AG09319 (cell line): ENCODE measurements at regions not wholly inside any gene's neighbourhood (a gene's known extent, or its start where the extent isn't known, plus 50 kb on each side); places are given as distances from the start of the nearest gene placed in this dataset.
A peak's percentile ranks its signal among the peaks of the same experiment; 100 is the strongest.

ENCODE experiments used
- DNase-seq: peaks from one replicate; pipeline ENCODE4 v3.0.0-alpha.2; 2010; ENCODE audit warnings: low read depth; ENCODE audit errors: extremely low read depth
- TF ChIP-seq, protein P1 (sequence below): IDR thresholded peaks from 2 replicates; pipeline ENCODE4 v1.5.1; 2011; ENCODE audit warnings: low read depth, mild to moderate bottlenecking, inconsistent platforms, low read length, moderate library complexity

DNA sequence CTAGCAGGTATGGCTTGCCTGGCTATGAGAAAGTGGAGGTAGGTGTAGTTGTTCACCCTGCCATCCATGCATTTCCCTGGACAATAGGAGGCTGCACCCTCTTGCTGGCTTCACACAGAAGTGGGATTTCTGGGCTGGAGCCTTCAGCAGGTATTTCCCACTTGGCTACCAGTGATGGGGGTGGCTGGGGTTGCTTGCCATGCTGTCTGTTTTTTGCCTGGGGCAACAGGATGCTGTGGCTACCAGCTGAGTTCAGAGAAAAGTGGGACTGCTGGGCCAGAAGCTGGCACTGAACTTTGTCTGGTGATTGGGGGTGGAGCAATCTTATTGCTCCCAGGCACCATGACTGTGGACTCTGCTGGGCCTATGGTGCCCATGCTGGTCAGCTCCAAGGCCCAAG, 299.6 kb downstream of the FAM170A start:
- TF ChIP-seq, protein P1, sequence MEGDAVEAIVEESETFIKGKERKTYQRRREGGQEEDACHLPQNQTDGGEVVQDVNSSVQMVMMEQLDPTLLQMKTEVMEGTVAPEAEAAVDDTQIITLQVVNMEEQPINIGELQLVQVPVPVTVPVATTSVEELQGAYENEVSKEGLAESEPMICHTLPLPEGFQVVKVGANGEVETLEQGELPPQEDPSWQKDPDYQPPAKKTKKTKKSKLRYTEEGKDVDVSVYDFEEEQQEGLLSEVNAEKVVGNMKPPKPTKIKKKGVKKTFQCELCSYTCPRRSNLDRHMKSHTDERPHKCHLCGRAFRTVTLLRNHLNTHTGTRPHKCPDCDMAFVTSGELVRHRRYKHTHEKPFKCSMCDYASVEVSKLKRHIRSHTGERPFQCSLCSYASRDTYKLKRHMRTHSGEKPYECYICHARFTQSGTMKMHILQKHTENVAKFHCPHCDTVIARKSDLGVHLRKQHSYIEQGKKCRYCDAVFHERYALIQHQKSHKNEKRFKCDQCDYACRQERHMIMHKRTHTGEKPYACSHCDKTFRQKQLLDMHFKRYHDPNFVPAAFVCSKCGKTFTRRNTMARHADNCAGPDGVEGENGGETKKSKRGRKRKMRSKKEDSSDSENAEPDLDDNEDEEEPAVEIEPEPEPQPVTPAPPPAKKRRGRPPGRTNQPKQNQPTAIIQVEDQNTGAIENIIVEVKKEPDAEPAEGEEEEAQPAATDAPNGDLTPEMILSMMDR: no peak
- no peak for DNase-seq

DNA sequence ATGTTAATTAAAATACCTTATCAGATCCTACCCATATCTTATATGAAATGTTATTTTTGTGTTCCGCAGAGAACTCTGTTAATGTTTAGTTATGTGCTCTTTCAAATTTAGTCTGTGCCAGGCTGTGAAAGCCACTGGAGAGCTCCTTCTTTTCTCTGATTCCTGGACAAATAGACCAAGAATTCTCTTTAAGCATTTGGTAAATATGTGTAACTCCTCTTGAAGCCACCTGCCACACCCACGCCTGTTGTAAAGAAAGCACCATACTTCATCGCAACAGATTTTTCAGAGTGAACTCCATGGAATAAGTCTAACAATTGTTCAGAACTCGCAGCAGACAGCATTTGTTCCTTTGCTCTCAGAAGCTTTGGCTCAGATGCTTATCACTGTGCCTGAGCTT, 301.1 kb downstream of the FAM170A start:
- TF ChIP-seq, protein P1: no peak

DNA sequence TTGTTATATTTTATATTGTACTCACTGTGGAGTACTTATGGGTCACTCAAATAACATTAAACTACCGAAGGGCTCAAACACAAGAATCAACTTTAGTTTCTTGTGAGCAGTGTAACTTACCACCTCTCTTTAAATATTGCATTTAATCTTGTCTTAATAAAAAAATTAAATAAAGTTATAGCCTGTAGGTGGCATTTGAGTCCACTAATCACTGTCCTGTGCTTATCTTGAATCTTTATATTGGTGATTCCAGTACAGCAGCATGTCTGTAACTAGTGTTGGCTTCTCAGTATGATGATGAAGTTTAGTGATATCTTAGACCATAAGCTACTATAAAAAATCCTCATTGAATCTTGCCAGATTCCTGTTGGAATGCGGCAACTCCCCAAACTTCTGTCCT, 313.8 kb downstream of the FAM170A start:
- DNase-seq: peak; percentile 0
- TF ChIP-seq, protein P1: peak; percentile 18

More for the DNA sequence above, 301.1 kb downstream of the FAM170A start:
- DNase-seq: no peak

DNA sequence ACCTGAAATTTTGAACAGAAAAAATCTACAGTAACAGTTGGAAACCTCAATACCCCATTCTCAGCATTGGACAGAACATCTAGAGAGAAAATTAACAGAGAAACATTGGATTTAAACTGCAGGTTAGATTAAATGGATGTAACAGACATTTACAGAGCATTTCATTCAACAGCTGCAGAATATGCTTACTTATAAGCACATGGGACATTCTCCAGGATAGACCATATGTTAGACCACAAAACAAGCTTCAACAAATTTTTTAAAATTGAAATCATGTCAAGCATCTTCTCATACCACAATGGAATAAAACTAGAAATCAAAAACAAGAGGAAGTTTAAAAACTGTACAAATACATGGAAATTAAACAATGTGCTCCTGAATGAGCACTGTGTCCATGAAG, 316.3 kb downstream of the FAM170A start:
- TF ChIP-seq, protein P1: no peak
- DNase-seq: no peak

DNA sequence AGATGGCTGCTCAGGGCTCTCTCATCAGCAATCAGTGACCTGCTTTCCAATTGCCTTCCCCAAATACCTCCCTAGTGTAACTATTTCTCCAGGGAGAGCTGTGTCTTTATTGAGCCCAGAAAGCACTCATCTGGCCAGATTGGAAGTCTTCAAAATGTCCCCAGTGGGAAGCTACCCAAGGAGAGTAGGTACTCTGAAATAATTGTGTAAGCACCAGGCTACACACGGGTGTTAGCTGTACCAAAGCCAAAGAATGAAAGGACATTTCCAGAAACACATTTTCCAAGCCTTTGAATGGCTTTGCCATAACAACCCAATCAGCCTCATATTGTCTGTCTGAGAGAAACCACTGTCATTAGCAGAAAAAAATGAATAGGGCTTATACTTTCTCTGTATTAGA, 318.8 kb downstream of the FAM170A start:
- DNase-seq: no peak
- TF ChIP-seq, protein P1: no peak

DNA sequence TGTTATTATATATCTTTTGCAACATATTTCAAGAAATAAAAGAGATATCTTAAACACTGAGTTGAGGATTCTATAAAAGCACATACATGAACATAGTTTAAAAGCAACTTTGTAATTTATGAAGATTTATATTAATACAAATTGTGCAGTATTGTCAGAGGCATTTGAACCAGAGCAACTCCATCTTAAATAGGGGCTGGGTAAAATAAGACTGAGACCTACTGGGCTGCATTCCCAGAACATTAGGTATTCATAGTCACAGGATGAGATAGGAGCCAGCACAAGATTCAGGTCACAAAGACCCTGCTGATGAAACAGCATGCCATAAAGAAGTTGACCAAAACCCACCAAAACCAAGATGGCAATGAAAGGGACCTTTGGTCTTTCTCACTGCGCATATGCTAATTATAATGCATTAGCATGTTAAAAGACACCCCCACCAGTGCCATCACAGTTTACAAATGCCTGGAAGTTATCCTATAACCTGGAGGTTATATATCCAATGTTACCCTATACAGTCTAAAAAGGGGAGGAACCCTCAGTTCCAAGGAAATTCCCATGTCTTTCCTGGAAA, 320.2 kb downstream of the FAM170A start:
- TF ChIP-seq, protein P1: no peak

DNA sequence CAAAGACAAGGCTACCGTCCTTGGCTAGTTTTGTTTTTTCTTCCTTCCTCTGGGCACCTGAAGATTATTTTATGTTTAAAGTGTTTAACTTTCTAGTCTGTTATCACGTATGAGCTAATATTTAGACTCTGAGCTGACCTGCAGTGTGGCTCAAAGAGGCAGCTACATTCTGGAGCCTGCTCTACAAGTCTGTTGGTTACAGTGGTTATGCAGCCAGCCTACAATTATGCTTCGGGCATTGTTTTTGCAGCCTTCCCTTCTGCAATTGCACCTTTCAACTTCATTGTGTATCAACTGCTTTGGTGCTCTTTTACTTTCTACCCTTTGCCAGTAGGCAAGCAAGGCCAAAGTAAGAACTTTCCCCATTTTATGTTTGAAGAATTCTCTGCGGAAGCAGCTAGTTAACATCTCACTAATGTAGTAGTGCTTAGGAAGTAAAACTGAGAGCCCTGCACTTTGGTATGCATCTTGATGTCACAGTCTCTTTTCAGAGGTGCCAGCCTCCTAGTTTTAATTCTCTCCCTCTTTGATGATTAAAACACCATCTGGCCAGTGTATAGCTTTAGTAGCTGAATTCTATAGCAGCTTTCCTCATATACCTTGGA, 322.1 kb downstream of the FAM170A start:
- TF ChIP-seq, protein P1: no peak
- DNase-seq: no peak

More for the DNA sequence above, 320.2 kb downstream of the FAM170A start:
- no peak for DNase-seq
